H1 (cell line): ENCODE measurements at regions not wholly inside any gene's neighbourhood (a gene's known extent, or its start where the extent isn't known, plus 50 kb on each side); places are given as distances from the start of the nearest gene placed in this dataset.
A peak's percentile ranks its signal among the peaks of the same experiment; 100 is the strongest.

ENCODE experiments used
- CTCF ChIA-PET: fragments of 300-600 bp; sonication (Branson Sonifier 250); formaldehyde crosslinking; loops from one replicate; lab custom pipeline; 2021; ENCODE audit not compliant: partially characterized antibody; lab: Charles Lee
- POLR2A ChIA-PET: fragments of 300-600 bp; sonication (Branson Sonifier 250); formaldehyde crosslinking; loops from one replicate; lab custom pipeline; 2021; ENCODE audit warnings: inconsistent platforms; ENCODE audit not compliant: partially characterized antibody; lab: Charles Lee
- DNase-seq, 2 experiments: peaks; one replicate each; pipeline versions ENCODE4 v3.0.0 to v3.0.0-alpha.2; 2010 to 2022; ENCODE audit warnings: low spot score in 2 of 2, low read depth in 1 of 2, mixed read lengths in 1 of 2
- FAIRE-seq: peaks from 2 replicates; lab custom pipeline; 2011; peaks lifted over from hg19 to GRCh38; lab: Jason Lieb, UNC
- H2AFZ ChIP-seq: 2 replicates; pipeline ENCODE4 v1.8.1; 2012; ENCODE audit warnings: low read length, inconsistent platforms
- H2AK5ac ChIP-seq: 2 replicates; pipeline ENCODE4 v1.6.1; 2013; ENCODE audit warnings: low read depth, low read length
- H2BK120ac ChIP-seq: replicated peaks from 2 replicates; pipeline ENCODE3; 2013; ENCODE audit warnings: low read depth, low read length, inconsistent platforms
- H2BK12ac ChIP-seq: 2 replicates; pipeline ENCODE4 v1.6.1; 2013; ENCODE audit warnings: low read depth, low read length
- H2BK15ac ChIP-seq: 2 replicates; pipeline ENCODE4 v1.6.1; 2013; ENCODE audit warnings: low read length
- H2BK20ac ChIP-seq: 2 replicates; pipeline ENCODE4 v1.6.1; 2013; ENCODE audit warnings: low read length
- H2BK5ac ChIP-seq: 2 replicates; pipeline ENCODE4 v1.6.1; 2013; ENCODE audit warnings: low read depth, low read length
- H3K14ac ChIP-seq: 2 replicates; pipeline ENCODE4 v1.6.1; 2013; ENCODE audit warnings: inconsistent platforms; ENCODE audit not compliant: insufficient read length
- H3K18ac ChIP-seq: 2 replicates; pipeline ENCODE4 v1.6.1; 2013; ENCODE audit warnings: low read length; ENCODE audit errors: extremely low read depth
- H3K23ac ChIP-seq: 2 replicates; pipeline ENCODE4 v1.6.1; 2013; ENCODE audit warnings: inconsistent platforms; ENCODE audit not compliant: insufficient read length
- H3K23me2 ChIP-seq: 2 replicates; pipeline ENCODE4 v1.6.1; 2013; ENCODE audit warnings: low read depth, low read length
- H3K27ac ChIP-seq: 2 replicates; pipeline ENCODE4 v1.6.1; 2011; ENCODE audit warnings: low read depth, low read length, inconsistent platforms
- H3K27me3 ChIP-seq, 4 experiments: replicated peaks in 1 of 4; 1 replicate in 1 of 4; 2 replicates in 3 of 4; pipeline versions ENCODE4 v1.6.1 to v1.8.1; 2011 to 2013; ENCODE audit warnings: low read length in 3 of 4, mild to moderate bottlenecking in 3 of 4, inconsistent platforms in 2 of 4, mixed read lengths in 2 of 4, moderate library complexity in 1 of 4; ENCODE audit not compliant: control insufficient read depth in 3 of 4, insufficient read depth in 3 of 4; ENCODE audit errors: extremely low read depth in 1 of 4
- H3K36me3 ChIP-seq, 4 experiments: 2 replicates each; pipeline versions ENCODE4 v1.6.1 to v1.8.1; 2011 to 2013; ENCODE audit warnings: mild to moderate bottlenecking in 4 of 4, low read length in 3 of 4, moderate library complexity in 2 of 4, control low read depth in 1 of 4, inconsistent platforms in 1 of 4; ENCODE audit not compliant: insufficient read depth in 4 of 4, control insufficient read depth in 2 of 4
- H3K4ac ChIP-seq: replicated peaks from 2 replicates; pipeline ENCODE3; 2013; ENCODE audit warnings: low read length, low read depth, mixed read lengths, inconsistent platforms; ENCODE audit not compliant: insufficient read length
- H3K4me1 ChIP-seq, 4 experiments: replicated peaks in 1 of 4; 1 replicate in 1 of 4; 2 replicates in 3 of 4; pipeline versions ENCODE4 v1.6.1 to v1.8.1; 2011 to 2013; ENCODE audit warnings: low read length in 3 of 4, inconsistent platforms in 2 of 4, mixed read lengths in 1 of 4; ENCODE audit not compliant: insufficient read depth in 4 of 4, control insufficient read depth in 3 of 4
- H3K4me2 ChIP-seq, 2 experiments: 2 replicates each; pipeline versions ENCODE4 v1.6.1 to v1.8.1; 2011 to 2013; ENCODE audit warnings: low read depth in 2 of 2, low read length in 2 of 2, control low read depth in 1 of 2, inconsistent platforms in 1 of 2, mild to moderate bottlenecking in 1 of 2; ENCODE audit not compliant: insufficient read depth in 1 of 2
- H3K4me3 ChIP-seq, 4 experiments: fragments of 200-600, 300-600 bp in 1 of 4; sonication (generic), shearing (Covaris generic), sonication (Bioruptor Twin) in 1 of 4; 2 replicates each; pipeline versions ENCODE4 v1.5.1 to v1.8.1; 2011 to 2016; ENCODE audit warnings: low read length in 4 of 4, low read depth in 3 of 4, control low read depth in 2 of 4, inconsistent platforms in 2 of 4, mild to moderate bottlenecking in 2 of 4, mixed read lengths in 1 of 4, moderate library complexity in 1 of 4; ENCODE audit not compliant: insufficient read depth in 2 of 4; ENCODE audit errors: extremely low read depth in 1 of 4
- H3K56ac ChIP-seq: replicated peaks from 2 replicates; pipeline ENCODE3; 2013; ENCODE audit warnings: low read depth, mild to moderate bottlenecking, mixed read lengths, low read length, inconsistent platforms; ENCODE audit not compliant: insufficient read length
- H3K79me1 ChIP-seq: 2 replicates; pipeline ENCODE4 v1.6.1; 2013; ENCODE audit warnings: low read depth, low read length, control low read depth
- H3K79me2 ChIP-seq, 2 experiments: 2 replicates each; pipeline versions ENCODE4 v1.6.1 to v1.8.1; 2012 to 2013; ENCODE audit warnings: low read length in 2 of 2, mild to moderate bottlenecking in 2 of 2, inconsistent platforms in 1 of 2; ENCODE audit not compliant: insufficient read depth in 2 of 2, control insufficient read depth in 1 of 2
- H3K9ac ChIP-seq, 4 experiments: replicated peaks in 1 of 4; 1 replicate in 1 of 4; 2 replicates in 3 of 4; pipeline versions ENCODE4 v1.6.1 to v1.8.1; 2011 to 2013; ENCODE audit warnings: low read depth in 3 of 4, low read length in 3 of 4, control low read depth in 2 of 4, mild to moderate bottlenecking in 2 of 4, moderate library complexity in 2 of 4, inconsistent platforms in 1 of 4; ENCODE audit errors: extremely low read depth in 1 of 4
- H3K9me3 ChIP-seq, 2 experiments: 2 replicates each; pipeline versions ENCODE4 v1.6.1 to v1.8.1; 2012 to 2013; ENCODE audit warnings: mild to moderate bottlenecking in 2 of 2, moderate library complexity in 2 of 2, control low read depth in 1 of 2, inconsistent platforms in 1 of 2, low read depth in 1 of 2, low read length in 1 of 2, mixed read lengths in 1 of 2; ENCODE audit not compliant: insufficient read depth in 2 of 2
- H4K20me1 ChIP-seq, 2 experiments: replicated peaks in 1 of 2; 2 replicates each; pipeline versions ENCODE3 to v1.8.1; 2011 to 2013; ENCODE audit warnings: inconsistent platforms in 2 of 2, low read length in 2 of 2, mild to moderate bottlenecking in 1 of 2; ENCODE audit not compliant: insufficient read depth in 2 of 2, control insufficient read depth in 1 of 2
- H4K5ac ChIP-seq: 2 replicates; pipeline ENCODE4 v1.6.1; 2013; ENCODE audit warnings: low read length, low read depth, mixed read lengths, inconsistent platforms; ENCODE audit not compliant: insufficient read length
- H4K8ac ChIP-seq: 2 replicates; pipeline ENCODE4 v1.8.0; 2013; ENCODE audit warnings: mild to moderate bottlenecking, moderate library complexity, low read length, inconsistent platforms; ENCODE audit not compliant: insufficient read depth; ENCODE audit errors: extremely low read depth
- H4K91ac ChIP-seq: replicated peaks from 2 replicates; pipeline ENCODE3; 2013; ENCODE audit warnings: low read length, mixed read lengths, inconsistent platforms; ENCODE audit not compliant: insufficient read length
- EP300 ChIP-seq, 2 experiments: IDR thresholded peaks; 1 replicate in 1 of 2; 2 replicates in 1 of 2; pipeline ENCODE4 v1.6.1; 2011 to 2012; ENCODE audit warnings: low read depth in 2 of 2, low read length in 2 of 2, mild to moderate bottlenecking in 2 of 2, borderline replicate concordance in 1 of 2, inconsistent platforms in 1 of 2, moderate library complexity in 1 of 2
- GABPA ChIP-seq: IDR thresholded peaks from 2 replicates; pipeline ENCODE4 v1.6.1; 2011; ENCODE audit warnings: mild to moderate bottlenecking, low read length, moderate library complexity, borderline replicate concordance; ENCODE audit not compliant: insufficient read depth
- NRF1 ChIP-seq: IDR thresholded peaks from 2 replicates; pipeline ENCODE4 v1.6.1; 2011; ENCODE audit warnings: mild to moderate bottlenecking, low read depth, low read length, improper control_type of control experiment
- POLR2AphosphoS5 ChIP-seq: IDR thresholded peaks from 2 replicates; pipeline ENCODE4 v1.6.1; 2011; ENCODE audit warnings: low read depth, low read length
- POU5F1 ChIP-seq: IDR thresholded peaks from 2 replicates; pipeline ENCODE4 v1.6.1; 2011; ENCODE audit warnings: low read depth, mild to moderate bottlenecking, low read length, moderate library complexity
- RAD21 ChIP-seq, 2 experiments: IDR thresholded peaks in 1 of 2; conservative IDR thresholded peaks in 1 of 2; 2 replicates each; pipeline ENCODE4 v1.6.1; 2011; ENCODE audit warnings: low read depth in 2 of 2, low read length in 2 of 2, improper control_type of control experiment in 1 of 2, inconsistent platforms in 1 of 2, mild to moderate bottlenecking in 1 of 2, moderate library complexity in 1 of 2
- SIRT6 ChIP-seq: IDR thresholded peaks from one replicate; pipeline ENCODE4 v1.7.1; 2012; ENCODE audit warnings: low read length, inconsistent platforms
- SIX5 ChIP-seq: IDR thresholded peaks from 2 replicates; pipeline ENCODE4 v1.6.1; 2011; ENCODE audit warnings: mild to moderate bottlenecking, low read depth, low read length
- WGBS, 2 experiments: shearing (Covaris generic) in 1 of 2; methylation state at CpG; one replicate each; pipeline versions ENCODE4 v1.1.6 to v1.1.7; 2013 to 2015; ENCODE audit warnings: low lambda C conversion rate in 2 of 2, mixed read lengths in 2 of 2, inconsistent platforms in 1 of 2, low coverage in 1 of 2, missing lambda C conversion rate in 1 of 2; ENCODE audit not compliant: insufficient replicate concordance in 2 of 2, insufficient coverage in 1 of 2, insufficient read length in 1 of 2; ENCODE audit errors: extremely low coverage in 1 of 2, missing lambda C conversion rate in 1 of 2; 5-methylcytosine and 5-hydroxymethylcytosine counted together
- TF ChIP-seq, protein P1 (sequence below), 3 experiments: IDR thresholded peaks; 1 replicate in 2 of 3; 2 replicates in 1 of 3; pipeline versions ENCODE4 v1.5.1 to v1.6.1; 2011; ENCODE audit warnings: low read length in 3 of 3, mild to moderate bottlenecking in 3 of 3, inconsistent platforms in 2 of 3, low read depth in 1 of 3, moderate library complexity in 1 of 3; ENCODE audit not compliant: insufficient read depth in 1 of 3; ENCODE audit errors: control extremely low read depth in 1 of 3

DNA sequence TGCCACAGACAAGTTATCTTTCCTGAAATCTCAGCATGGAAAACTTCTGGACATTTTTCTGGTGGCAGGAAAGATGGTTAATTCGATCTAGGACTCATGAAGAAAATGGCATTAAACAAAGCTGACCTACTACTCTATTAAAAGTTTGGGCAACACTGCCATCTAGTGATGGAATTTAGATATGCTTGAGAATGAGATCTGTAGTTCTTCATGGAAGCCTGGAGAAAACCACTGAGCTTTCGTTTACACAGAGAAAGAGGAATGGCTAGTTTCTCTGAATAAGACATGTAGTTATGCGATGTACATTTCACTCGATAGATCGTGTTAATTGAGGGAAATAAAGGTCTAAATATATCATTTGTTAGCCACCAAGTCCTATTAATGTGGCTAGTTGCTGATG is 51.7 kb upstream of the CHRDL1 start:
- Histone ChIP-seq H4K8ac (no peak overlapping the region), H2AFZ (no peak overlapping the region), H2BK12ac (no peak overlapping the region), H3K4me1 (no peaks in the 10 kb centered on the region), H4K91ac (no peak overlapping the region), H2AK5ac (no peak overlapping the region), H3K4me3 (no peak overlapping the region), H3K9ac (no peak overlapping the region), H2BK120ac (no peak overlapping the region), H3K18ac (no peak overlapping the region), H4K20me1 (no peaks in the 10 kb centered on the region), H3K23me2 (no peaks in the 10 kb centered on the region), H3K79me1 (no peaks in the 10 kb centered on the region), H3K36me3 (no peaks in the 10 kb centered on the region), H3K4me2 (no peak overlapping the region), H4K5ac (no peak overlapping the region), H3K27ac (no peak overlapping the region), H2BK5ac (no peak overlapping the region), H3K4ac (no peak overlapping the region), H3K79me2 (no peaks in the 10 kb centered on the region), H2BK20ac (no peak overlapping the region), H3K14ac (no peak overlapping the region), H3K27me3 (no peaks in the 10 kb centered on the region), H2BK15ac (no peak overlapping the region), H3K9me3 (no peaks in the 10 kb centered on the region), H3K23ac (no peak overlapping the region), H3K56ac (no peak overlapping the region)
- DNase-seq (no peak), FAIRE-seq (peak; percentile 93)
- ChIA-PET CTCF (interaction anchor here (0.5 to 7.0 kb wide), 31 partner anchors 9 to 672 kb away, joined by 3 to 66 read pairs (median 4); no protein-coding TSS in a partner anchor), POLR2A (no interaction called here)
- WGBS, 2 experiments: 27% methylated on average over 5 of the region's 5 CpGs; no CpG with 5 or more reads in 1 of the 2 experiments
- no peak for TF ChIP-seq SIRT6
- TF ChIP-seq NRF1: no peak
- peak; percentile 65 to 67 for TF ChIP-seq RAD21 (IDR thresholded peaks at IDR 0.05 in 1 of 2, conservative IDR thresholded peaks at IDR 0.05 in 1 of 2; ENCODE audit: low read depth in 2 of 2, low read length in 2 of 2)
- no peak for TF ChIP-seq SIX5
- TF ChIP-seq POLR2AphosphoS5: no peak
- TF ChIP-seq GABPA: no peak
- TF ChIP-seq POU5F1: no peak
- TF ChIP-seq, protein P1, sequence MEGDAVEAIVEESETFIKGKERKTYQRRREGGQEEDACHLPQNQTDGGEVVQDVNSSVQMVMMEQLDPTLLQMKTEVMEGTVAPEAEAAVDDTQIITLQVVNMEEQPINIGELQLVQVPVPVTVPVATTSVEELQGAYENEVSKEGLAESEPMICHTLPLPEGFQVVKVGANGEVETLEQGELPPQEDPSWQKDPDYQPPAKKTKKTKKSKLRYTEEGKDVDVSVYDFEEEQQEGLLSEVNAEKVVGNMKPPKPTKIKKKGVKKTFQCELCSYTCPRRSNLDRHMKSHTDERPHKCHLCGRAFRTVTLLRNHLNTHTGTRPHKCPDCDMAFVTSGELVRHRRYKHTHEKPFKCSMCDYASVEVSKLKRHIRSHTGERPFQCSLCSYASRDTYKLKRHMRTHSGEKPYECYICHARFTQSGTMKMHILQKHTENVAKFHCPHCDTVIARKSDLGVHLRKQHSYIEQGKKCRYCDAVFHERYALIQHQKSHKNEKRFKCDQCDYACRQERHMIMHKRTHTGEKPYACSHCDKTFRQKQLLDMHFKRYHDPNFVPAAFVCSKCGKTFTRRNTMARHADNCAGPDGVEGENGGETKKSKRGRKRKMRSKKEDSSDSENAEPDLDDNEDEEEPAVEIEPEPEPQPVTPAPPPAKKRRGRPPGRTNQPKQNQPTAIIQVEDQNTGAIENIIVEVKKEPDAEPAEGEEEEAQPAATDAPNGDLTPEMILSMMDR (IDR thresholded peaks at IDR 0.05; ENCODE audit: control extremely low read depth in 1 of 3, insufficient read depth in 1 of 3, low read depth in 1 of 3, low read length in 3 of 3): peak in 2 of 3 experiments; percentile 26 to 35; a peak in 2 of 4 replicates
- TF ChIP-seq EP300 (IDR thresholded peaks at IDR 0.05; ENCODE audit: borderline replicate concordance in 1 of 2, low read depth in 2 of 2, low read length in 2 of 2): no peak
- TF ChIP-seq, all 59 proteins: peak for 2
